Type B pancreatic cell (in vitro differentiated cells): ENCODE measurements at regions not wholly inside any gene's neighbourhood (a gene's known extent, or its start where the extent isn't known, plus 50 kb on each side); places are given as distances from the start of the nearest gene placed in this dataset.

Source experiments
- DNase-seq: peaks from one replicate; pipeline ENCODE4 v3.0.0; 2021; ENCODE audit warnings: mixed read lengths; ENCODE audit not compliant: unreplicated experiment; ENCODE audit errors: extremely low spot score
- H3K27ac Mint-ChIP-seq: 2 replicates; pipeline ENCODE4 v1.8.0; 2021; ENCODE audit warnings: mild to moderate bottlenecking, mixed read lengths
- H3K27me3 Mint-ChIP-seq: 2 replicates; pipeline ENCODE4 v1.8.0; 2021; ENCODE audit warnings: mixed read lengths
- H3K36me3 Mint-ChIP-seq: 2 replicates; pipeline ENCODE4 v1.8.0; 2021; ENCODE audit warnings: mixed read lengths
- H3K4me1 Mint-ChIP-seq: one replicate; pipeline ENCODE4 v1.8.0; 2021; ENCODE audit warnings: mixed read lengths; ENCODE audit not compliant: unreplicated experiment
- H3K4me3 Mint-ChIP-seq: 2 replicates; pipeline ENCODE4 v1.8.0; 2021; ENCODE audit warnings: mild to moderate bottlenecking, mixed read lengths
- H3K9me3 Mint-ChIP-seq: 2 replicates; pipeline ENCODE4 v1.8.0; 2021; ENCODE audit warnings: mixed read lengths
- TF ChIP-seq, protein P1 (sequence below): fragments of 200-600 bp; sonication (generic); conservative IDR thresholded peaks from 2 replicates; pipeline ENCODE4 v1.5.0; 2021; ENCODE audit warnings: antibody characterized with exemption, mild to moderate bottlenecking

DNA sequence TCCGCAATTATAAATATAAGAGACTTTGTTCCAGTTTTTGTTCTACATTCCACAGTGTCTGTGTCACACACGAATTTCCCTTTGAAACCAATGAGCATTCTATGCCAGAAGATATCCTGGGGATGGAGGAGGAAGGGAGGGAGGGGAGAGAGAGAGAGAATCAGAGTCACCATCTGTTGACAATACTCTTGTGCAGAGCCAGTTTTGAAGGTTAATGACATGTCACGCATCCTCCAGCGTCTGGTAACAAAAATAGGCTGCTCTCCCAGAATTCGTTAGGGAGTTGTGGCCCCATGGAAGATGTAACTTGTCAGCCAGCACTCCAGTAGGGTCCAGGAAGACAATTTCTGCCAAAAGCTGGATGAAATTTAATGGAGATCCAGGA, 213.5 kb upstream of the KRR1 start:
- DNase-seq = no peak
- H3K27ac Mint-ChIP-seq = peak overlapping the region; percentile 58
- peaks cover 6% of the 10 kb centered on the region for H3K36me3 Mint-ChIP-seq
- no peaks in the 10 kb centered on the region for H3K27me3 Mint-ChIP-seq
- peak overlapping the region; percentile 7 for H3K4me3 Mint-ChIP-seq
- peaks cover 46% of the 10 kb centered on the region for H3K4me1 Mint-ChIP-seq
- peaks cover 11% of the 10 kb centered on the region for H3K9me3 Mint-ChIP-seq
- TF ChIP-seq, protein P1, sequence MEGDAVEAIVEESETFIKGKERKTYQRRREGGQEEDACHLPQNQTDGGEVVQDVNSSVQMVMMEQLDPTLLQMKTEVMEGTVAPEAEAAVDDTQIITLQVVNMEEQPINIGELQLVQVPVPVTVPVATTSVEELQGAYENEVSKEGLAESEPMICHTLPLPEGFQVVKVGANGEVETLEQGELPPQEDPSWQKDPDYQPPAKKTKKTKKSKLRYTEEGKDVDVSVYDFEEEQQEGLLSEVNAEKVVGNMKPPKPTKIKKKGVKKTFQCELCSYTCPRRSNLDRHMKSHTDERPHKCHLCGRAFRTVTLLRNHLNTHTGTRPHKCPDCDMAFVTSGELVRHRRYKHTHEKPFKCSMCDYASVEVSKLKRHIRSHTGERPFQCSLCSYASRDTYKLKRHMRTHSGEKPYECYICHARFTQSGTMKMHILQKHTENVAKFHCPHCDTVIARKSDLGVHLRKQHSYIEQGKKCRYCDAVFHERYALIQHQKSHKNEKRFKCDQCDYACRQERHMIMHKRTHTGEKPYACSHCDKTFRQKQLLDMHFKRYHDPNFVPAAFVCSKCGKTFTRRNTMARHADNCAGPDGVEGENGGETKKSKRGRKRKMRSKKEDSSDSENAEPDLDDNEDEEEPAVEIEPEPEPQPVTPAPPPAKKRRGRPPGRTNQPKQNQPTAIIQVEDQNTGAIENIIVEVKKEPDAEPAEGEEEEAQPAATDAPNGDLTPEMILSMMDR = no peak

DNA sequence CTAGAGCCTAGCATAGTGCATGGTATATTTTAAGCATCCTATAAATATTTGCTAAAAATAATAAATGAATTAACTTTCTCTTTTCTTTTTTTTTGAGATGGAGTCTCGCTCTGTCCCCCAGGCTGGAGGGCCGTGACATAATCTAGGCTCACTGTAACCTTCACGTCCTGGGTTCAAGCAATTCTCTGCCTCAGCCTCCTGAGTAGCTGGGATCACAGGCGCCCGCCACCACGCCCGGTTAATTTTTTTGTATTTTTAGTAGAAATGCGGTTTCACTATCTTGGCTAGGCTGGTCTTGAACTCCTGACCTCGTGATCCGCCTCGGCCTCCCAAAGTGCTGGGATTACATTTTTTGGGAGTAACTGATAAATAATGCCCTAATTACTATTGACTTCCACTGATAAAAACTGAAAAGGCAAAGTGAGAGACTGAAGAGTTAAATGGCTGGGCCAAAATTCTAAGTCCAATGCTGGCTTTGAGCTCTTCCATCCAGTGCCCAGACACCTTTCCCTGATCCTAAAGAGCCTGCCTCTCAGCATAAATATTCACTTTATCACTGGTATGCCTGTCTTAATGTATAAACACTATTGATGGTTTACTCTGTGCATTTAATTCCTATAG, 213.0 kb upstream of the KRR1 start:
- Mint-ChIP-seq H3K4me3 (peak overlapping the region; percentile 7), H3K4me1 (peaks cover 50% of the 10 kb centered on the region), H3K9me3 (peaks cover 8% of the 10 kb centered on the region), H3K36me3 (peaks cover 6% of the 10 kb centered on the region), H3K27me3 (no peaks in the 10 kb centered on the region), H3K27ac (peak overlapping the region; percentile 58)
- TF ChIP-seq, protein P1 = no peak
- DNase-seq = no peak

DNA sequence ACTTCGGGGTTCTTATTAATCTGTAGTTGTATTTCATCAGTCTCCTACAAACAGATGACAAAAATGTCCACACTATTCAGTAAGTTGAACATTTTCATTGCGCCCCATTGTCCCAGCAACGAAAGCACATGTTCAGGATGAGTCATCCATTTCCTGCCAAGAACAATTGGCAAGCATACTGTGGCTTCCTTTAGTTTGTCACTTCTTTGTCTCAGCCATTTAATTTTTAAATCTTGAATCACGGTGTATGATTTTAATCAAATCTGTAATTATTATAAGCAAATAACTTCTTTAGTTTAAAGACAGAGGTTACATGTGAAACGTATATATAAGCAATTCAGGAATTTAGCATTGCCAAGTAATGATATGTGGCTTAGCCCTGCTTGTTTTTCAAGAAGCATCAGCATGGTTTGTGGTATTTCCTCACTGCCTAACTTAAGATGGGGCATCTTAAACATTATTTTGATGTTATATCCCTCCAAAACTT, 211.3 kb upstream of the KRR1 start:
- DNase-seq = no peak
- Mint-ChIP-seq H3K4me3 (no peak overlapping the region), H3K27me3 (no peaks in the 10 kb centered on the region), H3K4me1 (peaks cover 56% of the 10 kb centered on the region), H3K27ac (peak overlapping the region; percentile 37), H3K36me3 (peaks cover 6% of the 10 kb centered on the region), H3K9me3 (peaks cover 11% of the 10 kb centered on the region)
- TF ChIP-seq, protein P1 = no peak

DNA sequence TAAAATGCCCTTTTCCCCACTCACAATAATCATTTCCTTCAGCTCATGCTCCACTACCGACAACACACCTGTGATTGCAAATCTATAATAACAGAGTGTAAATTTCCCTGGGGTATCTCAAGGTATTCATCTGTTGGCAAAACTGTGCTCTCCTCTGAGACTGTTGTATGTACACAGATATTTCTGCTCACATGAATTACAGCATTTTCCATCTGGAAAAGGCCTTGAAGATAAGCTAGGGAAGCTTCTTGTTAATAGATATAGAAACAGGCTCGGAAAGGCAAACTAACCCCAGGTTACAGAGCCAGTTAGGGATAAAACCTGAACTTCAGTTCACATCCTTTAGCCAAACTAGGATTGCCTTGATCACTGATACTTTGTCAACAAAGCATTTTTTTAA, 210.4 kb upstream of the KRR1 start:
- Mint-ChIP-seq H3K4me3 (peak overlapping the region; percentile 1), H3K36me3 (no peaks in the 10 kb centered on the region), H3K4me1 (peaks cover 56% of the 10 kb centered on the region), H3K27ac (peak overlapping the region; percentile 57), H3K27me3 (no peaks in the 10 kb centered on the region), H3K9me3 (peaks cover 5% of the 10 kb centered on the region)
- TF ChIP-seq, protein P1 = no peak
- DNase-seq = no peak

DNA sequence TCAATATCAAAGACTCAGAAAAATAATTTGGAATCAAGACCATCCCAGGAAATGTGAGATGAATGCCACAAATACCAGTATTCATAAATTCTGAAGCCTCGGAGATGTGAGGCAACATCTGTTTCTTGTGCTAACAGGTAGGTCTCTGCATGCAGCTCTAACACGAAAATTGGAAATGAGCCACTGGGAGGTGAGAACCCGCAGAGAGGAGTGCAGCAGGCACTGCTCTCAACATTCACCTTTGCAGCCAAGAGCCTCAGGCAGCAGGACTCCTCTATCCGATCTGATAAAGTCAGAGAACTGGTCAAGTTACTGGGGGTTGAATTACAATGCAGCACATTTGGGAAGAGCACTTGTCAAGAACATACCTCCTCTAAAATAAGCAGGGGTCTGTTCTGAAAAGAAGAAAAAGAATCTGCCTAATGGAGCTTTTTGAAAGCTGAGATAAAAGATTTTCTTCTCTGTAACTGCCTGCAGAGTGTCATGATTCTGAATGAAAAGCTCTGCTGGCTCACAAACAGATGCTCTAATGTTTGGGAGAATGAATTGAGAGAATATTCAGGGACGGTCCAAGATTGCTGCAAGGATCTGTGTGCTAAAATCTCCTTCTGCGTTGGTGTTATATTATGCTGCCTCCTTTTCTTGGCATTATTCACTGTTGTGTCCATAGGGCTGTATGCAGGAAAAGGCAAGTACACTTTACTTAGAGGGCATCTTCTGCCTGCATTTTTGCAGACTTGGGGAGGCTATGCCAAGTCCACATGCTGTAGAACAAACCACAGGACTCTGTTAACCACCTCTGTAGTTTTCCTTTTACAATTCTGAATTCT, 209.6 kb upstream of the KRR1 start:
- no peaks in the 10 kb centered on the region for H3K36me3 Mint-ChIP-seq
- DNase-seq = no peak
- H3K4me3 Mint-ChIP-seq = peak overlapping the region; percentile 1
- peaks cover 5% of the 10 kb centered on the region for H3K9me3 Mint-ChIP-seq
- peak overlapping the region; percentile 57 for H3K27ac Mint-ChIP-seq
- no peaks in the 10 kb centered on the region for H3K27me3 Mint-ChIP-seq
- peaks cover 61% of the 10 kb centered on the region for H3K4me1 Mint-ChIP-seq
- TF ChIP-seq, protein P1 = no peak
